K562 (cell line): ENCODE measurements at regions not wholly inside any gene's neighbourhood (a gene's known extent, or its start where the extent isn't known, plus 50 kb on each side); places are given as distances from the start of the nearest gene placed in this dataset.

Experiments
- ATAC-seq: fragments of 200-7000 bp; cut with Tn5 transposase; 3 replicates; pipeline ENCODE4 v1.9.1; 2020; ENCODE audit warnings: moderate library complexity
- BruUV-seq: library from RNA; stranded (reverse); fragments of 400-500 nt; replicated peaks from 2 replicates; lab custom pipeline; 2021; lab: Mats Ljungman, UMichigan
- CTCF ChIA-PET: fragments of 300-600 bp; formaldehyde crosslinking; extraction: SDS; loops from one replicate; lab custom pipeline; 2021; ENCODE audit warnings: low intra/inter-chr PET ratio; lab: Yijun Ruan, JAX
- POLR2A ChIA-PET: fragments of 300-600, 350-650 bp; sonication (Branson Sonifier 250); formaldehyde crosslinking; extraction: SDS; loops from one replicate; lab custom pipeline; 2021; ENCODE audit warnings: antibody characterized with exemption, inconsistent platforms; lab: Yijun Ruan, JAX
- DNase-seq, 4 experiments: peaks; one replicate each; pipeline versions ENCODE4 v3.0.0 to v3.0.0-alpha.2; 2011 to 2018; ENCODE audit warnings: low spot score in 3 of 4, mixed read lengths in 3 of 4; ENCODE audit errors: extremely low read depth in 1 of 4
- FAIRE-seq: peaks from 2 replicates; lab custom pipeline; 2011; peaks lifted over from hg19 to GRCh38; lab: Jason Lieb, UNC
- H2AFZ ChIP-seq: 2 replicates; pipeline ENCODE4 v1.6.0; 2011; ENCODE audit warnings: low read depth, low read length, control low read depth, inconsistent platforms
- H3K27ac ChIP-seq: fragments of 200-600 bp; 3 replicates; pipeline ENCODE4 v1.8.0; 2011; ENCODE audit warnings: low read depth, mild to moderate bottlenecking, control low read depth, inconsistent platforms, low read length, moderate library complexity, mixed read lengths; ENCODE audit errors: extremely low read depth
- H3K27me3 ChIP-seq, 2 experiments: fragments of 300-600 bp in 1 of 2; 2 replicates in 1 of 2; 3 replicates in 1 of 2; pipeline versions ENCODE4 v1.6.0 to v1.8.0; 2011; ENCODE audit warnings: inconsistent platforms in 2 of 2, low read length in 2 of 2, mild to moderate bottlenecking in 1 of 2, mixed read lengths in 1 of 2, moderate library complexity in 1 of 2; ENCODE audit not compliant: control insufficient read depth in 2 of 2, insufficient read depth in 2 of 2
- H3K36me3 ChIP-seq: fragments of 300-600 bp; 3 replicates; pipeline ENCODE4 v1.8.0; 2011; ENCODE audit warnings: mild to moderate bottlenecking, low read length, inconsistent platforms; ENCODE audit not compliant: control insufficient read depth, insufficient read depth
- H3K4me1 ChIP-seq, 2 experiments: fragments of 200-600 bp in 1 of 2; replicated peaks in 1 of 2; 2 replicates in 1 of 2; 3 replicates in 1 of 2; pipeline versions ENCODE4 v1.5.1 to v1.8.0; 2011; ENCODE audit warnings: inconsistent platforms in 2 of 2, low read length in 2 of 2, mild to moderate bottlenecking in 1 of 2, mixed read lengths in 1 of 2, moderate library complexity in 1 of 2; ENCODE audit not compliant: control insufficient read depth in 2 of 2, insufficient read depth in 2 of 2
- H3K4me2 ChIP-seq: 2 replicates; pipeline ENCODE4 v1.6.1; 2011; ENCODE audit warnings: low read length, control low read depth, inconsistent platforms, mixed read lengths; ENCODE audit not compliant: insufficient read depth
- H3K4me3 ChIP-seq: fragments of 200-600 bp; sonication (generic), shearing (Covaris generic); 2 replicates; pipeline ENCODE4 v1.5.1; 2016; ENCODE audit warnings: control low read depth, inconsistent platforms
- H3K79me2 ChIP-seq: fragments of 200-600 bp; 3 replicates; pipeline ENCODE4 v1.8.0; 2011; ENCODE audit warnings: low read length, inconsistent platforms; ENCODE audit not compliant: control insufficient read depth, insufficient read depth
- H3K9ac ChIP-seq, 2 experiments: 2 replicates each; pipeline versions ENCODE4 v1.6.0 to v1.6.1; 2011; ENCODE audit warnings: low read depth in 2 of 2, low read length in 2 of 2, control low read depth in 1 of 2, inconsistent platforms in 1 of 2, mild to moderate bottlenecking in 1 of 2, mixed read lengths in 1 of 2; ENCODE audit not compliant: insufficient read depth in 1 of 2
- H3K9me1 ChIP-seq: one replicate; pipeline ENCODE4 v1.6.0; 2011; ENCODE audit warnings: inconsistent platforms, mild to moderate bottlenecking, low read length, moderate library complexity; ENCODE audit not compliant: control insufficient read depth, insufficient read depth
- H3K9me3 ChIP-seq: replicated peaks from 2 replicates; pipeline ENCODE4 v1.5.1; 2011; ENCODE audit warnings: low read depth, low read length, inconsistent platforms; ENCODE audit not compliant: control insufficient read depth, insufficient read depth
- H4K20me1 ChIP-seq: replicated peaks from 2 replicates; pipeline ENCODE4 v1.6.1; 2011; ENCODE audit warnings: low read length, inconsistent platforms, mixed read lengths; ENCODE audit not compliant: control insufficient read depth, insufficient read depth
- AFF4 ChIP-seq: sonication (generic); formaldehyde crosslinking; IDR thresholded peaks from 2 replicates; pipeline ENCODE4 v1.8.0; 2023; ENCODE audit warnings: mild to moderate bottlenecking, missing genetic modification reagents
- ARID3A ChIP-seq: IDR thresholded peaks from 2 replicates; pipeline ENCODE4 v1.6.1; 2012; ENCODE audit warnings: low read depth, low read length, improper control_type of control experiment, borderline replicate concordance
- ARID3B ChIP-seq: fragments of 250-450 bp; sonication (Bioruptor Pico); IDR thresholded peaks from 2 replicates; pipeline ENCODE4 v1.4.0; 2020; ENCODE audit warnings: borderline replicate concordance
- CBFA2T3 ChIP-seq: fragments of 450-650 bp; IDR thresholded peaks from 2 replicates; pipeline ENCODE4 v1.6.1; 2017
- FIP1L1 ChIP-seq: fragments of 200-400 bp; formaldehyde crosslinking; IDR thresholded peaks from 2 replicates; pipeline ENCODE4 v1.6.1; 2018; ENCODE audit warnings: mild to moderate bottlenecking, low read depth, low read length; ENCODE audit not compliant: poor library complexity, severe bottlenecking
- HCFC1 ChIP-seq: IDR thresholded peaks from 2 replicates; pipeline ENCODE4 v1.6.1; 2012; ENCODE audit warnings: low read depth, low read length, improper control_type of control experiment
- MED1 ChIP-seq: sonication (generic); formaldehyde crosslinking; IDR thresholded peaks from 2 replicates; pipeline ENCODE4 v1.8.1; 2023; ENCODE audit warnings: missing genetic modification reagents, borderline replicate concordance
- NFRKB ChIP-seq: fragments of 450-650 bp; IDR thresholded peaks from 2 replicates; pipeline ENCODE4 v1.6.1; 2016; ENCODE audit warnings: low read depth
- NONO ChIP-seq, 2 experiments: fragments of 200-400 bp in 1 of 2; fragments of 450-650 bp in 1 of 2; formaldehyde crosslinking in 1 of 2; IDR thresholded peaks; 2 replicates each; pipeline ENCODE4 v1.6.1; 2017; ENCODE audit warnings: low read depth in 2 of 2, mild to moderate bottlenecking in 2 of 2, moderate library complexity in 2 of 2, low read length in 1 of 2
- SLC30A9 ChIP-seq: fragments of 250-450 bp; sonication (Bioruptor Pico); IDR thresholded peaks from 2 replicates; pipeline ENCODE4 v1.8.0; 2022; ENCODE audit warnings: mild to moderate bottlenecking, moderate library complexity
- SRSF3 ChIP-seq: fragments of 200-400 bp; formaldehyde crosslinking; IDR thresholded peaks from 2 replicates; pipeline ENCODE4 v1.6.1; 2016; ENCODE audit warnings: mild to moderate bottlenecking, low read length, moderate library complexity; ENCODE audit not compliant: insufficient read depth
- TBP ChIP-seq: optimal IDR thresholded peaks from 2 replicates; pipeline ENCODE3; 2011; ENCODE audit warnings: low read depth, low read length, improper control_type of control experiment
- TFAM ChIP-seq: fragments of 250-450 bp; sonication (Bioruptor Pico); conservative IDR thresholded peaks from 2 replicates; pipeline ENCODE4 v1.5.0; 2021; ENCODE audit warnings: mild to moderate bottlenecking, moderate library complexity
- USF1 ChIP-seq: sonication (generic); formaldehyde crosslinking; IDR thresholded peaks from 2 replicates; pipeline ENCODE4 v1.9.0; 2022; ENCODE audit warnings: mild to moderate bottlenecking, missing genetic modification reagents
- ZNF239 ChIP-seq: fragments of 250-450 bp; sonication (Bioruptor Pico); IDR thresholded peaks from 2 replicates; pipeline ENCODE4 v1.4.0; 2020; ENCODE audit warnings: mild to moderate bottlenecking
- ZNF444 ChIP-seq: fragments of 250-450 bp; sonication (Bioruptor Pico); IDR thresholded peaks from 2 replicates; pipeline ENCODE4 v1.4.0; 2020; ENCODE audit warnings: mild to moderate bottlenecking, moderate library complexity
- ZNF717 ChIP-seq: fragments of 250-450 bp; sonication (Bioruptor Pico); IDR thresholded peaks from 2 replicates; pipeline ENCODE4 v1.5.0; 2021
- in situ Hi-C: fragments of 300-500 bp; cut with MboI; formaldehyde crosslinking; loops from 4 replicates; pipeline ENCODE4 v1.15.0; 2018; ENCODE audit warnings: inconsistent platforms, mixed read lengths
- intact Hi-C: fragments of 100-400 bp; cut with micrococcal nuclease; formaldehyde crosslinking; loops from 2 replicates; pipeline ENCODE4 v1.14.2; 2022

- DNase-seq (no peak), FAIRE-seq (no peak), ATAC-seq (no peak)
- Histone ChIP-seq H3K9me1 (no peaks in the 10 kb centered on the region), H4K20me1 (no peaks in the 10 kb centered on the region), H3K4me1 (no peaks in the 10 kb centered on the region), H2AFZ (no peak overlapping the region), H3K79me2 (no peaks in the 10 kb centered on the region), H3K9ac (no peak overlapping the region), H3K36me3 (no peaks in the 10 kb centered on the region), H3K27ac (no peak overlapping the region), H3K9me3 (no peaks in the 10 kb centered on the region), H3K4me3 (no peak overlapping the region), H3K27me3 (no peaks in the 10 kb centered on the region), H3K4me2 (no peak overlapping the region)
- POLR2A ChIA-PET = no interaction called here
- CTCF ChIA-PET = no interaction called here
- intact Hi-C loops = no loop called here
- no TSS peak for BruUV-seq
- in situ Hi-C loops = no loop called here
- TF ChIP-seq ARID3B = no peak
- no peak for TF ChIP-seq FIP1L1
- TF ChIP-seq TFAM = no peak
- no peak for TF ChIP-seq MED1 (CRISPR knock-in tag)
- TF ChIP-seq NONO (IDR thresholded peaks at IDR 0.05; ENCODE audit: low read depth in 2 of 2, low read length in 1 of 2) = no peak
- no peak for TF ChIP-seq HCFC1
- TF ChIP-seq AFF4 (CRISPR knock-in tag) = no peak
- TF ChIP-seq ZNF717 = no peak
- no peak for TF ChIP-seq ZNF444 (CRISPR knock-in tag)
- no peak for TF ChIP-seq CBFA2T3
- no peak for TF ChIP-seq SRSF3
- TF ChIP-seq USF1 = no peak
- TF ChIP-seq TBP = no peak
- no peak for TF ChIP-seq NFRKB
- no peak for TF ChIP-seq ARID3A
- no peak for TF ChIP-seq ZNF239 (CRISPR knock-in tag)
- no peak for TF ChIP-seq SLC30A9 (CRISPR knock-in tag)
These were observed 331.5 kb upstream of the MAP3K7 start for GRCh38 chr6:90918361-90918760.
